HFF-Myc (cell line): ENCODE measurements at regions not wholly inside any gene's neighbourhood (a gene's known extent, or its start where the extent isn't known, plus 50 kb on each side); places are given as distances from the start of the nearest gene placed in this dataset.

Source experiments
- DNase-seq: peaks from one replicate; pipeline ENCODE4 v3.0.0-alpha.2; 2011; ENCODE audit warnings: low read depth; ENCODE audit errors: extremely low read depth
- H3K4me3 ChIP-seq: replicated peaks from 2 replicates; pipeline ENCODE4 v1.5.1; 2011; ENCODE audit warnings: low read depth, mild to moderate bottlenecking, control low read depth, low read length
- CTCF ChIP-seq: IDR thresholded peaks from 2 replicates; pipeline ENCODE4 v1.5.1; 2012; ENCODE audit warnings: mild to moderate bottlenecking, low read depth, low read length, control low read depth; ENCODE audit errors: missing control alignments

- no peak for TF ChIP-seq CTCF
- H3K4me3 ChIP-seq, result no peak overlapping the region
- DNase-seq, result no peak
Measured at GRCh38 chr3:31253782-31254181, 278.9 kb upstream of the STT3B start.

- no peak for TF ChIP-seq CTCF
Measured at GRCh38 chr3:31254483-31254882, 278.2 kb upstream of the STT3B start.

GRCh38 chr3:31255007-31255581, 277.6 kb upstream of the STT3B start:
- no peak for DNase-seq
- TF ChIP-seq CTCF, result no peak

More at GRCh38 chr3:31254483-31254882, 278.2 kb upstream of the STT3B start:
- no peak for DNase-seq
- no peak overlapping the region for H3K4me3 ChIP-seq

GRCh38 chr3:31262201-31262600, 270.5 kb upstream of the STT3B start:
- no peak for DNase-seq
- no peak for TF ChIP-seq CTCF
- H3K4me3 ChIP-seq, result no peak overlapping the region

More at GRCh38 chr3:31255007-31255581, 277.6 kb upstream of the STT3B start:
- H3K4me3 ChIP-seq, result no peak overlapping the region

DNA sequence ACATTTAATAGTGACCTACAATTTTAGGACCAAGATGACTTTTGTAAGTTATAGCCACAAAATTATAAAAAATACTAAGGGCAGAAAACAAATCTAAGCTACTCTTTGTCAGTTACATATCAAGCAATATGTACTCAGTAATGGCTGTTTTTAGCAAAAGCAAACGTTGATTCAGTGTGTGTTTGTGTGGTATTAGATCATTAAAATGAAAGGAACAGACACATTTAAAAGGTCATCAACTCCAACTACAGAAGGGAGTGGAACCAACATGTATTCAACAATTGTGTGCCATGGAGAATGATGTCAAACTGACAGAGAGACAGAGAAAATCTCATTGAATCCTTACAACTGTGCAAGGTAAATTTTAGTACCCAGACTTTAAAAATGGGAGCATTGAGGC, 268.8 kb upstream of the STT3B start:
- TF ChIP-seq CTCF, result no peak
- no peak overlapping the region for H3K4me3 ChIP-seq
- DNase-seq, result no peak

DNA sequence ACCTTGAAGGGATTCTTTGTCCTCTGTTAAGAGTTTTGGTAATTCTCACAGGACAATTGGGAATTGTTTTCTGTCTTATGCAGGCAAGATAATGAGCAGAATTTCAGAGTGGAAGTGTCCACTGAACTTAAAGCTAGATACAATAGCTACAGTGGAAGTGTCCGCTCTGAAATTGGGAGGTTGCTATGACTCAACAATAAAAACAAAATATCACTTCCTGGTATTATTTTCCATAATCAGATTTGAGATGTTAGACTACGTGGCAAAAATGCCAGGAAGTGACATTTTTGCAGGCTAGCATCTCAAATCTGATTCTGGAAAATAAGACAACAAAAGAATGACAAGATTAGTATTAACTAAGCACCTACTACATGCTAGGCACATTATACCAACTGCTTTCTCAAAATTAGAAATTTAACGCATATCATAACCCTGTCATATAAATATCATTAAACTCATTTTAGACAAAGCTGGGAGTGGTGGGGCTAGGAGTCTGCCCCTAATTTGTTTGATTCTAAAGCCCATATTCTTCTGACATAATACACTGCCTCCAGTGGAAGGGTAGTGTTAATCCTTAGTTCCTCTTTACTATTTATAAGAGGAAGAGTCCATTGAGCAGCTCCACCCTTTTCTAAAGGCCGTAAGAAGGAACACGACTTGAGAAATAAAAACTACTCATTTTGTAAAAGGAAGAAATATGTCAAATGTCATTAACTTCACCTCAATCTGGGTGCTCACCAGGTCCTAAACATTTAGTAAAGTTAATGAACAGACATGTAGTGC, 266.9 kb upstream of the STT3B start:
- no peak for DNase-seq

More for the DNA sequence above, 266.9 kb upstream of the STT3B start:
- H3K4me3 ChIP-seq, result no peak overlapping the region
- no peak for TF ChIP-seq CTCF
